T-cell (primary cell): ENCODE measurements at regions not wholly inside any gene's neighbourhood (a gene's known extent, or its start where the extent isn't known, plus 50 kb on each side); places are given as distances from the start of the nearest gene placed in this dataset.

Experiments used
- ATAC-seq, 4 experiments: fragments of 200-7000 bp in 3 of 4; fragments of 150-1000 bp in 1 of 4; cut with Tn5 transposase; replicated peaks in 1 of 4; 1 replicate in 3 of 4; 2 replicates in 1 of 4; pipeline ENCODE4 v1.10.0; 2021; ENCODE audit warnings: moderate library complexity in 3 of 4, mild to moderate bottlenecking in 2 of 4, moderate number of reproducible peaks in 1 of 4
- CTCF ChIA-PET, 2 donors: fragments of 300-600 bp; sonication (Branson Sonifier 250); formaldehyde crosslinking; loops; one replicate each; lab custom pipeline; 2022; ENCODE audit warnings: antibody characterized with exemption in 2 of 2; lab: Charles Lee
- POLR2A ChIA-PET, 2 donors: fragments of 300-600 bp; sonication (Branson Sonifier 250); formaldehyde crosslinking; loops; one replicate each; lab custom pipeline; 2022; ENCODE audit warnings: antibody characterized with exemption in 2 of 2; lab: Charles Lee
- DNase-seq, 35 experiments: peaks; one replicate each; pipeline versions ENCODE4 v3.0.0 to v3.0.0-alpha.2; 2013 to 2023
- H3K27ac ChIP-seq: one replicate; pipeline ENCODE4 v1.5.1; 2013; ENCODE audit warnings: low read length
- H3K27me3 ChIP-seq, 2 experiments: replicated peaks in 1 of 2; 1 replicate in 1 of 2; 2 replicates in 1 of 2; pipeline versions ENCODE4 v1.6.1 to v1.7.0; 2013; ENCODE audit warnings: low read length in 1 of 2, mixed read lengths in 1 of 2; ENCODE audit not compliant: control insufficient read depth in 2 of 2, insufficient read depth in 2 of 2; ENCODE audit errors: extremely low read depth in 1 of 2
- H3K36me3 ChIP-seq, 2 donors: 1 replicate in 1 of 2; 2 replicates in 1 of 2; pipeline versions ENCODE4 v1.6.1 to v1.7.0; 2013; ENCODE audit warnings: low read length in 1 of 2; ENCODE audit not compliant: control insufficient read depth in 2 of 2, insufficient read depth in 1 of 2; ENCODE audit errors: extremely low read depth in 1 of 2
- H3K4me1 ChIP-seq, 2 experiments: 1 replicate in 1 of 2; 2 replicates in 1 of 2; pipeline versions ENCODE4 v1.6.1 to v1.7.0; 2013; ENCODE audit warnings: low read length in 2 of 2, mixed read lengths in 1 of 2; ENCODE audit not compliant: insufficient read depth in 2 of 2, control insufficient read depth in 1 of 2; ENCODE audit errors: extremely low read depth in 1 of 2
- H3K4me3 ChIP-seq, 2 donors: 1 replicate in 1 of 2; 2 replicates in 1 of 2; pipeline versions ENCODE4 v1.5.1 to v1.7.0; 2013; ENCODE audit warnings: mild to moderate bottlenecking in 2 of 2, low read length in 1 of 2, moderate library complexity in 1 of 2; ENCODE audit not compliant: control insufficient read depth in 1 of 2; ENCODE audit errors: extremely low read depth in 1 of 2
- H3K9me3 ChIP-seq: 2 replicates; pipeline ENCODE4 v1.7.0; 2013
- H3K27ac Mint-ChIP-seq, 2 donors: one replicate each; pipeline ENCODE4 v1.8.0; 2020 to 2021; ENCODE audit warnings: mild to moderate bottlenecking in 2 of 2, mixed read lengths in 2 of 2
- H3K27me3 Mint-ChIP-seq, 2 donors: one replicate each; pipeline ENCODE4 v1.8.0; 2021 to 2022; ENCODE audit warnings: mixed read lengths in 2 of 2
- H3K36me3 Mint-ChIP-seq: one replicate; pipeline ENCODE4 v1.8.0; 2021; ENCODE audit warnings: mixed read lengths
- H3K4me1 Mint-ChIP-seq, 3 donors: one replicate each; pipeline ENCODE4 v1.8.0; 2020 to 2022; ENCODE audit warnings: mixed read lengths in 3 of 3, mild to moderate bottlenecking in 1 of 3
- H3K4me3 Mint-ChIP-seq, 3 donors: one replicate each; pipeline ENCODE4 v1.8.0; 2020 to 2022; ENCODE audit warnings: mild to moderate bottlenecking in 3 of 3, mixed read lengths in 3 of 3, moderate library complexity in 3 of 3
- H3K9me3 Mint-ChIP-seq, 3 donors: one replicate each; pipeline ENCODE4 v1.8.0; 2020 to 2022; ENCODE audit warnings: mixed read lengths in 3 of 3
- WGBS: methylation state at CpG from one replicate; pipeline ENCODE4 v1.1.5; 2013; ENCODE audit warnings: missing lambda C conversion rate; ENCODE audit not compliant: insufficient coverage; 5-methylcytosine and 5-hydroxymethylcytosine counted together

DNA sequence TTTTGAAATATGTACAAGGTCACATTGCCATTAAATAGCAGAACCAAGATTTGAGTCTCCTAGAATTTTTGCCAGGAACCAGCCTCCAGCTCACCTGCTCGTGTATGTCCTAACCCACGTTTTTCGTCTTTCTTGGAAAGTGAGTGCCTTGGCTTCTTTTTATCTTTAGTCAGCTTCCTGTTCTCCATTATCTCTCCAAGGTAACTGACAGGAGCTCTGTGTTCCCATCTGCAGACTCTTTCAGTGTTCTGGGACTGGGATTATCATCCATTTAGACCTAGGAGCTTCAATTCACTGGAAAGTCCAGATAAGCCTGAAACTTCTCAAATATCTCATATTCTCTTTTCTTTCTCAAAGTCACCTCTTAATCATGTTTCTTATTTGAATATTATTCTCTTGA lies 193.7 kb downstream of the ZIC5 start:
- H3K4me1 ChIP-seq: no peaks in the 10 kb centered on the region
- Mint-ChIP-seq H3K27ac (no peak overlapping the region), H3K9me3 (peaks cover 4 to 10% (median 4%) of the 10 kb centered on the region in 3 donors), H3K4me3 (no peak overlapping the region), H3K27me3 (no peaks in the 10 kb centered on the region), H3K36me3 (peaks cover 54% of the 10 kb centered on the region), H3K4me1 (no peaks in the 10 kb centered on the region)
- CTCF ChIA-PET: interaction anchor here in 1 of 2 donors (0.6 kb wide), 1 partner anchor 9 kb away, joined by 3 read pairs; no protein-coding TSS in a partner anchor
- H3K9me3 ChIP-seq: no peaks in the 10 kb centered on the region
- POLR2A ChIA-PET: no interaction called here
- no peaks in the 10 kb centered on the region for H3K27me3 ChIP-seq
- no peak overlapping the region for H3K4me3 ChIP-seq
- DNase-seq: no peak
- no peak overlapping the region for H3K27ac ChIP-seq
- H3K36me3 ChIP-seq: peaks cover 2 to 4% of the 10 kb centered on the region in 2 donors
- whole genome bisulfite sequencing: 63% methylated on average over 2 of the region's 3 CpGs
- no peak for ATAC-seq

DNA sequence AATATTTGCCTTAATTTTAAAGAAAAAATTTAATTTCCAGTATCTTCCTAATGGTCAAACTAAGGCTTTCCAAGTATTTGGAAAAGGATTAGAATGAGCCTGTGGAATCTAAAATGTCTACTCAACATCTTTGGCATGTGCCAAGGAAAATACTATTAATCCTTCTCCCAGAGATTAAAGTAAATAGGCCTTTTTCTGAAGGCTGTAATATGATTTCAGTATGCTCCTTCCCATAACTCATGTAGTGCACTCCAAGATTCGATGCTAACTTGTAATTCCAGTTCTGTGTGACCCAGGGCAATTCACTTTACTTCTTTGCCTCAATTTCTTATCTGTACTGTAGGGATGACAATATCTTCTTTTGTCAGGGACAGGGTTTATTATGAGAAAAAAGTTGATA lies 196.9 kb downstream of the ZIC5 start:
- DNase-seq (no peak), ATAC-seq (no peak)
- Histone ChIP-seq H3K4me1 (no peaks in the 10 kb centered on the region), H3K27me3 (no peaks in the 10 kb centered on the region), H3K9me3 (no peaks in the 10 kb centered on the region), H3K36me3 (peaks cover 2 to 5% of the 10 kb centered on the region in 2 donors), H3K4me3 (no peak overlapping the region), H3K27ac (no peak overlapping the region)
- peaks cover 44% of the 10 kb centered on the region for H3K36me3 Mint-ChIP-seq
- no peaks in the 10 kb centered on the region for H3K9me3 Mint-ChIP-seq
- POLR2A ChIA-PET: no interaction called here
- H3K27ac Mint-ChIP-seq: no peak overlapping the region
- H3K27me3 Mint-ChIP-seq: no peaks in the 10 kb centered on the region
- CTCF ChIA-PET: no interaction called here
- WGBS: no CpG with 5 or more reads among the region's 1 CpG
- H3K4me3 Mint-ChIP-seq: no peak overlapping the region
- H3K4me1 Mint-ChIP-seq: no peaks in the 10 kb centered on the region

DNA sequence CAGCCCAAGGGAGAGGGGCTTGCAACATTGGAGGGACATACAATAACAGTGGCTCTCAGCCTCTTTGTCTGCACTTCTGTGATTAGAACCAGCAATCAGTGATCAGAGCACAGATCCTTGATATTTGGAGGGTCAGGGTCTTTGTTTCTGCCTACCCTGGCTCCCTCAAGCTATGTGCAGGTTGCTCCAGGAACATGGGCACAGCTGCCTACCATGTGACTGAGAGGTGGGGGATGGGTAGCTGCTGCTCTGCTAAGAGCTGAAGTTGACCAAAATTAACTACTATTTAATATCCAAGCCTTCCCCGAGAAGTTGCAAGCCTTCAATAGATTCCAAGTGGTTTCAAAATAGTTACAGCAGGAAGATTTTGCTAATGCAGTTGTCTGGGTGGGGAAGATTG lies 202.6 kb downstream of the ZIC5 start:
- no peaks in the 10 kb centered on the region for H3K4me1 Mint-ChIP-seq
- H3K27me3 Mint-ChIP-seq: no peaks in the 10 kb centered on the region
- no peaks in the 10 kb centered on the region for H3K4me1 ChIP-seq
- no peak overlapping the region for H3K4me3 ChIP-seq
- no CpG with 5 or more reads among the region's 1 CpG for WGBS
- POLR2A ChIA-PET: no interaction called here
- H3K36me3 Mint-ChIP-seq: peaks cover 52% of the 10 kb centered on the region
- DNase-seq (no peak), ATAC-seq (no peak)
- no peaks in the 10 kb centered on the region for H3K9me3 ChIP-seq
- H3K36me3 ChIP-seq: peaks cover 2 to 7% of the 10 kb centered on the region in 2 donors
- no peak overlapping the region for H3K27ac ChIP-seq
- CTCF ChIA-PET: interaction anchor here in 1 of 2 donors (0.6 to 0.7 kb wide), 2 partner anchors 9 to 25 kb away, joined by 3 read pairs; no protein-coding TSS in a partner anchor
- H3K4me3 Mint-ChIP-seq: no peak overlapping the region
- H3K27ac Mint-ChIP-seq: no peak overlapping the region
- peaks cover 8 to 30% (median 25%) of the 10 kb centered on the region in 3 donors for H3K9me3 Mint-ChIP-seq
- H3K27me3 ChIP-seq: peaks cover 0 to 2% of the 10 kb centered on the region in 2 experiments

- H3K4me3 ChIP-seq: no peak overlapping the region
- Mint-ChIP-seq H3K36me3 (peaks cover 58% of the 10 kb centered on the region), H3K4me1 (no peaks in the 10 kb centered on the region), H3K4me3 (no peak overlapping the region), H3K9me3 (peaks cover 14 to 47% (median 35%) of the 10 kb centered on the region in 3 donors), H3K27me3 (no peaks in the 10 kb centered on the region), H3K27ac (no peak overlapping the region)
- WGBS: no CpG with 5 or more reads among the region's 2 CpGs
- H3K27me3 ChIP-seq: peaks cover 0 to 2% of the 10 kb centered on the region in 2 experiments
- DNase-seq (no peak), ATAC-seq (no peak)
- peaks cover 3% of the 10 kb centered on the region for H3K9me3 ChIP-seq
- CTCF ChIA-PET: no interaction called here
- peaks cover 0 to 2% of the 10 kb centered on the region in 2 donors for H3K36me3 ChIP-seq
- no peak overlapping the region for H3K27ac ChIP-seq
- H3K4me1 ChIP-seq: no peaks in the 10 kb centered on the region
- POLR2A ChIA-PET: interaction anchor here in 1 of 2 donors (0.5 kb wide), 1 partner anchor 12 kb away, joined by 8 read pairs; no protein-coding TSS in a partner anchor
Observed at GRCh38 chr13:99766641-99767045, 204.9 kb downstream of the ZIC5 start.

DNA sequence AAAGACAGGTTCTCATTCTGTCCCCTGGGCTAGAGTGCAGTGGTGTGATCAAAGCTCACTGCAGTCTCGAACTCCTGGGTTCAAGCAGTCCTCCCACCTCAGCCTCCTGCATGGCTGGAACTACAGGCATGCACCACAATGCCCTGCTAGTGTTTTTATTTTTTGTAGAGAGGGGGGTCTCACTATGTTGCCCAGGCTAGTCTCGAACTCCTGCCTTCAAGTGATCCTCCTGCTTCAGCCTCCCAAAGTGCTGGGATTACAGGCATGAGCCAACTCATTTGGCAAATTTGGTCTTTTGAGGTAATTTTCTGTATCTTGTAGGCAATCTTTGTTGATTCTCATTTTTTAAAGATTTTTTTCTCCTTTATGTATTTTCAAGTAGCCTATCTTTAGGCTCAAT lies 205.7 kb downstream of the ZIC5 start:
- H3K36me3 Mint-ChIP-seq: peaks cover 63% of the 10 kb centered on the region

DNA sequence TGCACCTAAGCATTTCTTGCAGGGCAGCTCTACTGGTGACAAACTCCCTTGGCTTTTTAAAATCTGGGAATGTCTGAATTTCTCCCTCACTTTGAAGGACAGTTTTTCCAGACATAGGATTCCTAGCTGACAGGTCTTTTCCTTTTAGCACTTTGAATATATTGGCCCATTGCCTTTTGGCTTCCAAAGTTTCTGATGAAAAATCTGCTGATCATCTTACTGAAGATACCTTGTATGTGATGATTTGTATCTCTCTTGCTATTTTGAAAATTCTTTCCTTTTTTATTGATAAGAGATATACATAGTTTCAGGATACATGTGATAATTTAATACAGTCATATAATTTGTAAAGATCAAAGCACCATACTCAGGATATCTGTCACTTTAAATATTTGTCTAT lies 211.1 kb downstream of the ZIC5 start:
- POLR2A ChIA-PET: no interaction called here
- Histone ChIP-seq H3K36me3 (no peaks in the 10 kb centered on the region), H3K4me1 (no peaks in the 10 kb centered on the region), H3K27ac (no peak overlapping the region), H3K27me3 (no peaks in the 10 kb centered on the region), H3K9me3 (peaks cover 6% of the 10 kb centered on the region), H3K4me3 (no peak overlapping the region)
- CTCF ChIA-PET: no interaction called here
- Mint-ChIP-seq H3K4me3 (no peak overlapping the region), H3K27ac (no peak overlapping the region), H3K36me3 (peaks cover 59% of the 10 kb centered on the region), H3K27me3 (no peaks in the 10 kb centered on the region), H3K4me1 (peaks cover 4 to 10% (median 8%) of the 10 kb centered on the region in 3 donors), H3K9me3 (peaks cover 6 to 54% (median 27%) of the 10 kb centered on the region in 3 donors)
- DNase-seq: no peak
- ATAC-seq: no peak

More for the DNA sequence above, 205.7 kb downstream of the ZIC5 start:
- no peak overlapping the region for H3K27ac Mint-ChIP-seq
- no peak for ATAC-seq
- ChIA-PET POLR2A (no interaction called here), CTCF (no interaction called here)
- Histone ChIP-seq H3K9me3 (peaks cover 3% of the 10 kb centered on the region), H3K4me1 (no peaks in the 10 kb centered on the region), H3K27me3 (peaks cover 0 to 2% of the 10 kb centered on the region in 2 experiments), H3K4me3 (no peak overlapping the region), H3K36me3 (peaks cover 0 to 2% of the 10 kb centered on the region in 2 donors), H3K27ac (no peak overlapping the region)
- no peak for DNase-seq
- H3K9me3 Mint-ChIP-seq: peaks cover 14 to 53% (median 36%) of the 10 kb centered on the region in 3 donors
- no peak overlapping the region for H3K4me3 Mint-ChIP-seq
- H3K4me1 Mint-ChIP-seq: no peaks in the 10 kb centered on the region
- H3K27me3 Mint-ChIP-seq: no peaks in the 10 kb centered on the region
- WGBS: 83% methylated on average over 1 of the region's 2 CpGs
